Transverse colon (tissue), 4 donors: ENCODE measurements at regions not wholly inside any gene's neighbourhood (a gene's known extent, or its start where the extent isn't known, plus 50 kb on each side); places are given as distances from the start of the nearest gene placed in this dataset.

Experiments used
- DNase-seq: peaks from one replicate; pipeline ENCODE4 v3.0.0-alpha.2; 2019
- H3K27ac ChIP-seq, 4 donors: fragments of 200-600 bp; sonication (generic); 2 replicates each; pipeline ENCODE4 v1.5.1; 2016 to 2018; ENCODE audit warnings: inconsistent platforms in 4 of 4
- H3K27me3 ChIP-seq: fragments of 200-600 bp; sonication (generic); 2 replicates; pipeline ENCODE4 v1.5.1; 2017; ENCODE audit warnings: inconsistent platforms
- H3K36me3 ChIP-seq, 4 donors: fragments of 200-600 bp; sonication (generic); 2 replicates each; pipeline ENCODE4 v1.5.1; 2017 to 2019; ENCODE audit warnings: inconsistent platforms in 4 of 4
- H3K4me1 ChIP-seq, 4 donors: fragments of 200-600 bp; sonication (generic); 2 replicates each; pipeline ENCODE4 v1.5.1; 2017 to 2020; ENCODE audit warnings: inconsistent platforms in 4 of 4
- H3K4me3 ChIP-seq, 4 donors: fragments of 200-600 bp; sonication (generic); 1 replicate in 1 of 4; 2 replicates in 3 of 4; pipeline versions ENCODE4 v1.5.1 to v1.6.1; 2017 to 2019; ENCODE audit warnings: inconsistent platforms in 4 of 4
- H3K9me3 ChIP-seq, 2 donors: fragments of 200-600 bp; sonication (generic); 2 replicates each; pipeline ENCODE4 v1.5.1; 2017 to 2019; ENCODE audit warnings: inconsistent platforms in 2 of 2
- CTCF ChIP-seq, 5 experiments: fragments of 200-600 bp in 3 of 5; fragments of 450-650 bp in 2 of 5; sonication (generic) in 3 of 5; IDR thresholded peaks; 1 replicate in 2 of 5; 2 replicates in 3 of 5; pipeline ENCODE4 v1.5.1; 2016 to 2017; ENCODE audit warnings: antibody characterized with exemption in 5 of 5, inconsistent platforms in 3 of 5, mild to moderate bottlenecking in 2 of 5, moderate library complexity in 1 of 5
- EP300 ChIP-seq: sonication (generic); formaldehyde crosslinking; IDR thresholded peaks from one replicate; pipeline ENCODE4 v1.6.1; 2017; ENCODE audit warnings: antibody characterized with exemption, low read depth
- POLR2A ChIP-seq: fragments of 450-650 bp; IDR thresholded peaks from one replicate; pipeline ENCODE4 v1.6.1; 2016; ENCODE audit warnings: antibody characterized with exemption, mild to moderate bottlenecking, moderate library complexity
- POLR2AphosphoS5 ChIP-seq, 3 donors: sonication (generic); formaldehyde crosslinking; IDR thresholded peaks; one replicate each; pipeline ENCODE4 v1.6.1; 2016; ENCODE audit warnings: antibody characterized with exemption in 3 of 3
- WGBS, 2 donors: methylation state at CpG; one replicate each; pipeline ENCODE4 v1.1.5; 2018; ENCODE audit warnings: low coverage in 1 of 2; 5-methylcytosine and 5-hydroxymethylcytosine counted together
- in situ Hi-C, 4 donors: fragments of 200-750 bp; cut with MboI; loops; one replicate each; pipeline versions ENCODE4 v1.15.0 to v1.15.1; 2017; ENCODE audit warnings: low sequenced_read_pairs in 3 of 4, low pct_ligation_motif_present in 1 of 4, low pct_unique_long_range_greater_than_20kb in 1 of 4
- intact Hi-C: fragments of 100-400 bp; cut with DNase I; formaldehyde crosslinking; loops from one replicate; pipeline ENCODE4 v1.15.1; 2023; ENCODE audit warnings: low total_unique reads

DNA sequence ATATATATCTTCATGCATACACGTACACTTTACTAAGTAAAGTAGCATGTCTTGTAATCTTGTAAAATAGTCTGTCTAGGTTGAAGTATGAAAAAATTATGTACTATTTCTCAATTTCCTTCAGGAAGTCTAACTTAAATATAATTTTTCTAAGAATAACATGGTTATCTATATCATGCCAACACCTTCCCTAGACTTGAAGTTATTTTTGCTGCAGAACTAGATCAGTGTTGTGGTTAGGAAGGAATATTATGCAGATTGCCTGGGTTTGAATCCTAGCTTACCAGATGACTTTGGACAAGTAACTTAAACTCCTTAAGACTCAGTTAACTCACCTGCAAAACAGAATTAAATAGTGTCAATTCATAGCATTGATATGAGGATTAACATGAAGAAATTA lies 142.2 kb upstream of the SEMA3A start:
- 89% methylated on average over 1 of the region's 1 CpG for WGBS, 2 donors
- intact Hi-C loops = no loop called here

DNA sequence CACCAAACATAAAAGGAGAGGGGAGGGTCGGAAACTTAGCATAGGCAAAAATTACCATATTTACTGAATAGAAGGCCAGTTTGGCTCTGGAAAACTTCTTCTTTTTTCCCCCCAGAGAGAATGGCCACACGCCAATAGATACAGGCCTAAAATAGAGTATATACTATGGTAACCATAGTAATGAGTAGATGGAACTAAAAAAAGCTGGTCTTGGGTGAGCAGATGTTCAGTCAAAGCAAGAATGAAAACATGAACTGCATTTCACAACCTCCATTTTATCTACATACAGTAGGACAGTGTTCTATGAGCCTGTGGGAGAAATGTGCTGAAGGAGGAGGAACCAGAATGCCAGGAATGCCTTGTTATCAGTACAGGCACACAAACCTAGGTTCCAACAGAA lies 141.7 kb upstream of the SEMA3A start:
- intact Hi-C loops (no loop called here), in situ Hi-C loops (no loop called here)
- no peaks in the 10 kb centered on the region for H3K27me3 ChIP-seq
- no peaks in the 10 kb centered on the region for H3K4me1 ChIP-seq
- no peak for TF ChIP-seq EP300
- no peak overlapping the region for H3K27ac ChIP-seq
- H3K9me3 ChIP-seq = no peaks in the 10 kb centered on the region
- 50 to 60% methylated on average over 2 of the region's 2 CpGs for WGBS, 2 donors
- H3K4me3 ChIP-seq = no peak overlapping the region
- H3K36me3 ChIP-seq = no peaks in the 10 kb centered on the region
- DNase-seq = no peak

More for the DNA sequence above, 142.2 kb upstream of the SEMA3A start:
- no peaks in the 10 kb centered on the region for H3K27me3 ChIP-seq
- no peak overlapping the region for H3K4me3 ChIP-seq
- DNase-seq = no peak
- H3K9me3 ChIP-seq = no peaks in the 10 kb centered on the region
- H3K36me3 ChIP-seq = no peaks in the 10 kb centered on the region
- H3K4me1 ChIP-seq = no peaks in the 10 kb centered on the region
- TF ChIP-seq POLR2A (no peak), POLR2AphosphoS5 (IDR thresholded peaks at IDR 0.05) (no peak), EP300 (no peak), CTCF (IDR thresholded peaks at IDR 0.05) (no peak)
- in situ Hi-C loops = no loop called here
- no peak overlapping the region for H3K27ac ChIP-seq

DNA sequence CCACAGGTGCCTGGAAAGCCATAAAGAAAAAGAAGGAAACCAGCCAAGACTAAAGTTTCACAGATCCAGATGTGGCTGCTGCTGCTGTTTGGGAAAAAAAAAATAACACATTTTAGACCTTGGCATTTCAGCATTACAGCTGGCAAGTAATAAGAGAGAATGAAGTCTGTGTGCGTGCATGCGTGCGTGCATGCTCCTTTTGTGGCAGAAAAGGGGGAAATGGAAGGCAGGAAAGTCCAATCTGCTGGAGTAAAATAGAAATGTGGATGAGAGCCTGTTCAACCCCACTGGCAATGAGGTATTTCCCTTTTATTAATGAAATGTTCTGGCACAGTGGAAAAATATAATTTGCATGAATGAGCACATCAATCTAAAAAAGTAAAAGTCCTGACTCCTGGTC lies 137.0 kb upstream of the SEMA3A start:
- DNase-seq = no peak
- Histone ChIP-seq H3K36me3 (no peaks in the 10 kb centered on the region), H3K4me1 (no peaks in the 10 kb centered on the region), H3K27ac (no peak overlapping the region), H3K9me3 (no peaks in the 10 kb centered on the region), H3K27me3 (no peaks in the 10 kb centered on the region), H3K4me3 (no peak overlapping the region)
- intact Hi-C loops (no loop called here), in situ Hi-C loops (no loop called here)
- WGBS, 2 donors = 42 to 47% methylated on average over 3 of the region's 3 CpGs
- TF ChIP-seq POLR2AphosphoS5 (IDR thresholded peaks at IDR 0.05) = no peak
- no peak for TF ChIP-seq POLR2A
- no peak for TF ChIP-seq EP300
- TF ChIP-seq CTCF (IDR thresholded peaks at IDR 0.05) = no peak

DNA sequence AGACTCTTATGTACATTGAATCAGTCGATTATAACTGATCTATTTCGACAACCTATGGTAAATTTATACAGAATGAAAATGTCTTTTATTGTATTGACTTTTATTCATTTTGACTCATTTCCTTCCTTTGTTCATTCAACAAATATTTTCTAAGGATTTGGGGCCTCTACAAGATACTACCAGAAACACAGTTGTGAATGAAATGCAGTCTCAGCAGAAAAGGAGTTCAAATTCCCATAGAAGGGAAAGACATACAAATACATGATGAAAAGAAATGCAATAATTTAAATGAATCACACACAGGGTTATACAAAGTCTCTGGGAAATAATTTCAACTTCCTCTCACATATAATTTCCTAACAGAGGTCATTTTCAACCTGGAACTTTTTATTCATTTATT lies 134.0 kb upstream of the SEMA3A start:
- 90 to 93% methylated on average over 2 of the region's 2 CpGs for WGBS, 2 donors
- Histone ChIP-seq H3K36me3 (no peaks in the 10 kb centered on the region), H3K4me3 (no peak overlapping the region), H3K9me3 (no peaks in the 10 kb centered on the region), H3K27me3 (no peaks in the 10 kb centered on the region), H3K4me1 (no peaks in the 10 kb centered on the region), H3K27ac (no peak overlapping the region)
- intact Hi-C loops = no loop called here
- no peak for TF ChIP-seq POLR2AphosphoS5 (IDR thresholded peaks at IDR 0.05)
- no peak for TF ChIP-seq POLR2A
- no peak for TF ChIP-seq EP300
- no peak for TF ChIP-seq CTCF (IDR thresholded peaks at IDR 0.05)
- in situ Hi-C loops = no loop called here
- no peak for DNase-seq

DNA sequence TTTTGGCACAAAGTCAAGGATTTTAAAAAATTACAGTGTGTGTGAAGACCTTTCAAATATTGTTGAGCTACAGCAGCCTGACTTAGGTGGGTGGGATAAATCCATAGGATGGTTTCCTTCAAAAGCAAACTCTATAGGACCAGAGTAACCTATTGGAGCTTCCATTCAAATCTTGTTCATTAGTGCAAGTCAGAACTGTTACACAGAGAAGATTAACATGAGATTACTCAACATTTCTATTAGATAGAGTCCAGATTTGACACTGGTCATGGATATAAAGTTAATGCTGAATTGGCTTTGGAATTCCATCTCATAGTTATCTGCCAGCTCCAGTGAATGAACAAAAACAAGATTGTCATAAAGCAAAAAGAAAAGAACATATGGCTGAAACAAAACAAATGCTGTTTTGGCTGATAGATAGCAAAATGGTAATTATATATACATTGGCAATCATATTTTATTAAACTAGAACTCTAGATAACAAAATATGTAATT lies 129.6 kb upstream of the SEMA3A start:
- Histone ChIP-seq H3K27me3 (no peaks in the 10 kb centered on the region), H3K4me1 (no peaks in the 10 kb centered on the region), H3K36me3 (no peaks in the 10 kb centered on the region), H3K9me3 (no peaks in the 10 kb centered on the region), H3K4me3 (no peak overlapping the region), H3K27ac (no peak overlapping the region)
- intact Hi-C loops (no loop called here), in situ Hi-C loops (no loop called here)
- DNase-seq = no peak
- no peak for TF ChIP-seq POLR2A
- no peak for TF ChIP-seq CTCF (IDR thresholded peaks at IDR 0.05)
